Endodermal cell (in vitro differentiated cells): ENCODE measurements at regions not wholly inside any gene's neighbourhood (a gene's known extent, or its start where the extent isn't known, plus 50 kb on each side); places are given as distances from the start of the nearest gene placed in this dataset.

Source experiments
- DNase-seq: peaks from one replicate; pipeline ENCODE4 v3.0.0-alpha.2; 2017
- H3K27ac ChIP-seq: 2 replicates; pipeline ENCODE4 v1.5.1; 2013; ENCODE audit warnings: mild to moderate bottlenecking, low read depth, low read length, moderate library complexity
- H3K27me3 ChIP-seq: 2 replicates; pipeline ENCODE4 v1.6.1; 2013; ENCODE audit warnings: mild to moderate bottlenecking, low read length, moderate library complexity; ENCODE audit not compliant: insufficient read depth, control insufficient read depth, poor library complexity, severe bottlenecking
- H3K36me3 ChIP-seq: 2 replicates; pipeline ENCODE4 v1.7.0; 2013; ENCODE audit warnings: mild to moderate bottlenecking, low read length, moderate library complexity; ENCODE audit not compliant: control insufficient read depth, insufficient read depth
- H3K4me1 ChIP-seq: one replicate; pipeline ENCODE4 v1.7.0; 2013; ENCODE audit warnings: low read length; ENCODE audit not compliant: control insufficient read depth, insufficient read depth
- H3K4me3 ChIP-seq: 2 replicates; pipeline ENCODE4 v1.5.1; 2013; ENCODE audit warnings: mild to moderate bottlenecking, low read length, moderate library complexity
- H3K9ac ChIP-seq: 2 replicates; pipeline ENCODE4 v1.6.1; 2013; ENCODE audit warnings: mild to moderate bottlenecking, low read length, moderate library complexity; ENCODE audit not compliant: poor library complexity, severe bottlenecking; ENCODE audit errors: extremely low read depth
- H3K9me3 ChIP-seq: 2 replicates; pipeline ENCODE4 v1.6.1; 2013; ENCODE audit warnings: mild to moderate bottlenecking, low read length, moderate library complexity; ENCODE audit not compliant: control insufficient read depth
- H3K27ac Mint-ChIP-seq: 2 replicates; pipeline ENCODE4 v1.8.0; 2020; ENCODE audit warnings: mixed read lengths
- H3K27me3 Mint-ChIP-seq: 2 replicates; pipeline ENCODE4 v1.8.0; 2021; ENCODE audit warnings: mild to moderate bottlenecking, mixed read lengths; ENCODE audit not compliant: insufficient read depth
- H3K36me3 Mint-ChIP-seq: 2 replicates; pipeline ENCODE4 v1.8.0; 2020; ENCODE audit warnings: low read depth, mixed read lengths
- H3K4me1 Mint-ChIP-seq: 2 replicates; pipeline ENCODE4 v1.8.0; 2020; ENCODE audit warnings: mixed read lengths
- H3K4me3 Mint-ChIP-seq: 2 replicates; pipeline ENCODE4 v1.8.0; 2020; ENCODE audit warnings: mild to moderate bottlenecking, moderate library complexity, mixed read lengths
- H3K9me3 Mint-ChIP-seq: 2 replicates; pipeline ENCODE4 v1.8.0; 2020; ENCODE audit warnings: mild to moderate bottlenecking, mixed read lengths
- WGBS, 2 experiments: methylation state at CpG; one replicate each; pipeline versions ENCODE4 v1.1.5 to v1.1.7; 2013; ENCODE audit warnings: missing lambda C conversion rate in 2 of 2, mixed read lengths in 1 of 2; ENCODE audit not compliant: insufficient coverage in 1 of 2, insufficient read length in 1 of 2; 5-methylcytosine and 5-hydroxymethylcytosine counted together
- TF ChIP-seq, protein P1 (sequence below): fragments of 200-600 bp; sonication (generic); conservative IDR thresholded peaks from 2 replicates; pipeline ENCODE4 v1.5.0; 2021; ENCODE audit warnings: antibody characterized with exemption, mild to moderate bottlenecking

DNA sequence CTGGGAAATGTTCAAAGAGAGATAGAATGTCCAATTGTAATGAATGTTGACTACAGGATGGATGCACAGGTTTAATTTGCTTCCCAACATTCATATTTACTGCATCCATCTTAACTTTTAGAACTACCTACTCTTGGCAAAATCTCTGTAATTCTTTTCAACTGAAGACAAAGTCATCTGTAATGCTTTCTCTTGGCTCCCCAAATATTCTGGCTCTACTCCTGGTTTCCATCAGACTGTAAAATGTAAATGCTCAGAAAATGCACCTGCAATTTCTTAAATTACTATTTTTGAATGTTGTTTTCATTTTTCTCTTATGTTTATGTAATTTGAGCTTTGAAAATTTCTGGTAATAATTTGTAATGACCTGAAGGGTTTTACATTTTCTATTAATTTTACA, 480.8 kb upstream of the IMPG1 start:
- Mint-ChIP-seq H3K4me3 (no peak overlapping the region), H3K4me1 (peaks cover 16% of the 10 kb centered on the region), H3K36me3 (no peaks in the 10 kb centered on the region), H3K27me3 (no peaks in the 10 kb centered on the region), H3K27ac (no peak overlapping the region), H3K9me3 (no peaks in the 10 kb centered on the region)
- Histone ChIP-seq H3K9ac (no peak overlapping the region), H3K36me3 (no peaks in the 10 kb centered on the region), H3K4me1 (peaks cover 5% of the 10 kb centered on the region), H3K9me3 (no peaks in the 10 kb centered on the region), H3K27ac (no peak overlapping the region), H3K27me3 (no peaks in the 10 kb centered on the region), H3K4me3 (no peak overlapping the region)
- TF ChIP-seq, protein P1, sequence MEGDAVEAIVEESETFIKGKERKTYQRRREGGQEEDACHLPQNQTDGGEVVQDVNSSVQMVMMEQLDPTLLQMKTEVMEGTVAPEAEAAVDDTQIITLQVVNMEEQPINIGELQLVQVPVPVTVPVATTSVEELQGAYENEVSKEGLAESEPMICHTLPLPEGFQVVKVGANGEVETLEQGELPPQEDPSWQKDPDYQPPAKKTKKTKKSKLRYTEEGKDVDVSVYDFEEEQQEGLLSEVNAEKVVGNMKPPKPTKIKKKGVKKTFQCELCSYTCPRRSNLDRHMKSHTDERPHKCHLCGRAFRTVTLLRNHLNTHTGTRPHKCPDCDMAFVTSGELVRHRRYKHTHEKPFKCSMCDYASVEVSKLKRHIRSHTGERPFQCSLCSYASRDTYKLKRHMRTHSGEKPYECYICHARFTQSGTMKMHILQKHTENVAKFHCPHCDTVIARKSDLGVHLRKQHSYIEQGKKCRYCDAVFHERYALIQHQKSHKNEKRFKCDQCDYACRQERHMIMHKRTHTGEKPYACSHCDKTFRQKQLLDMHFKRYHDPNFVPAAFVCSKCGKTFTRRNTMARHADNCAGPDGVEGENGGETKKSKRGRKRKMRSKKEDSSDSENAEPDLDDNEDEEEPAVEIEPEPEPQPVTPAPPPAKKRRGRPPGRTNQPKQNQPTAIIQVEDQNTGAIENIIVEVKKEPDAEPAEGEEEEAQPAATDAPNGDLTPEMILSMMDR: no peak
- DNase-seq: no peak

DNA sequence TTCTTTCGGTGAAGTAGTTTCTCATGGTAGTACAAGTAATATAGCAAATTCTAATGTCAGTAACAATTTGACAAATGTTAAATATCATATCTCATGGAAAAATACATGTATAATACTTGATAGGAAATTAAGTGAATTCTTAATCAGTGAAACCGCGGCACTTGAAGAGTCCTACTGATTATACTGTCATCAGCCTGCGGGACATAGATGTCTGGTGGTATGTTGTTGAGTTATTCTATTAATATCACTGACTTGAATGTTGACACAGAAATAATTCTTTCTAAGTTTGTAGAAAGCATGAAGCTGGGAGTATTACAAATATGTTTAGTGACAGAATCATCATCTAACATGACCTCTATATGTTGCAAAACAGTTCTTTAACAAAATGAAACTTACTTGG, 479.8 kb upstream of the IMPG1 start:
- Mint-ChIP-seq H3K27me3 (no peaks in the 10 kb centered on the region), H3K4me3 (no peak overlapping the region), H3K27ac (no peak overlapping the region), H3K36me3 (no peaks in the 10 kb centered on the region), H3K4me1 (peaks cover 8% of the 10 kb centered on the region), H3K9me3 (no peaks in the 10 kb centered on the region)
- H3K27me3 ChIP-seq: no peaks in the 10 kb centered on the region
- no peaks in the 10 kb centered on the region for H3K9me3 ChIP-seq
- H3K4me3 ChIP-seq: no peak overlapping the region
- DNase-seq: no peak
- WGBS, 2 experiments: 94 to 95% methylated on average over 3 to 4 of the region's 4 CpGs
- H3K36me3 ChIP-seq: no peaks in the 10 kb centered on the region
- no peak overlapping the region for H3K9ac ChIP-seq
- H3K4me1 ChIP-seq: no peaks in the 10 kb centered on the region
- no peak overlapping the region for H3K27ac ChIP-seq
- TF ChIP-seq, protein P1: no peak

DNA sequence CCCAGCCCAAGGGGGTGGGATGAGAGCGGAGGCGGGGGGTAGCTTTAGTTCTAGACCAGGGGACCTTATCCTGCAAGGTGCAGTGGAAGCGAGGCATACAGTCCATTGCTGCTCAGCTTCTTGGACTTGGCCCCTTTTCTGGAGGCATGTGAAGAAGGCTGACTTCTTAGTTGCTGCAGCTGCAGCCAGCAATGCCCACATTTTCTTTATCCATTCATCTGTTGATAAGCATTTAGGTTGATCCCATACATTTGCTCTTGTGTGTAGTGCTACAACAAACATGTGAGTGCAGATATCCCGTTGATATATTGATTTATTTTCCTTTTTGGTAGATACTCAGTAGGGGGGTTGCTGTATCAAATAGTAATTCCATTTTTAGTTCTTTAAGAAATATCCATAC, 461.2 kb upstream of the IMPG1 start:
- Histone ChIP-seq H3K9me3 (no peaks in the 10 kb centered on the region), H3K4me1 (no peaks in the 10 kb centered on the region), H3K27me3 (no peaks in the 10 kb centered on the region), H3K9ac (no peak overlapping the region), H3K27ac (no peak overlapping the region), H3K4me3 (no peak overlapping the region), H3K36me3 (no peaks in the 10 kb centered on the region)
- no peak overlapping the region for H3K27ac Mint-ChIP-seq
- peaks cover 3% of the 10 kb centered on the region for H3K9me3 Mint-ChIP-seq
- no peak overlapping the region for H3K4me3 Mint-ChIP-seq
- H3K4me1 Mint-ChIP-seq: peaks cover 5% of the 10 kb centered on the region
- H3K27me3 Mint-ChIP-seq: no peaks in the 10 kb centered on the region
- no peak for DNase-seq
- 86 to 94% methylated on average over 3 to 4 of the region's 4 CpGs for WGBS, 2 experiments
- TF ChIP-seq, protein P1: no peak
- H3K36me3 Mint-ChIP-seq: no peaks in the 10 kb centered on the region
